OCI-LY7 (cell line): ENCODE measurements at regions not wholly inside any gene's neighbourhood (a gene's known extent, or its start where the extent isn't known, plus 50 kb on each side); places are given as distances from the start of the nearest gene placed in this dataset.

ENCODE experiments used
- CTCF ChIP-seq: fragments of 200-600 bp; sonication (generic); conservative IDR thresholded peaks from 2 replicates; pipeline ENCODE4 v1.5.1; 2014; ENCODE audit warnings: mild to moderate bottlenecking, antibody characterized with exemption, low read length, moderate library complexity, mixed read lengths
- EZH2phosphoT487 ChIP-seq: fragments of 200-600 bp; sonication (generic); IDR thresholded peaks from 2 replicates; pipeline ENCODE4 v1.6.1; 2018; ENCODE audit warnings: low read depth, borderline replicate concordance, mild to moderate bottlenecking, mixed run types, antibody characterized with exemption, low read length, moderate library complexity, mixed read lengths

- no peak for TF ChIP-seq CTCF
- TF ChIP-seq EZH2phosphoT487 = no peak
Measured at GRCh38 chr6:94300424-94301144, 881.2 kb upstream of the EPHA7 start.
